Lower leg skin (tissue), 4 donors: ENCODE measurements at regions not wholly inside any gene's neighbourhood (a gene's known extent, or its start where the extent isn't known, plus 50 kb on each side); places are given as distances from the start of the nearest gene placed in this dataset.

Experiments used
- DNase-seq, 2 donors: peaks; one replicate each; pipeline ENCODE4 v3.0.0-alpha.2; 2019; ENCODE audit warnings: low spot score in 2 of 2
- H3K4me3 ChIP-seq: fragments of 200-600 bp; sonication (generic); 2 replicates; pipeline ENCODE4 v1.5.1; 2017; ENCODE audit warnings: mild to moderate bottlenecking, low read depth; ENCODE audit not compliant: poor library complexity, severe bottlenecking
- POLR2A ChIP-seq, 2 donors: fragments of 450-650 bp; IDR thresholded peaks; one replicate each; pipeline ENCODE4 v1.6.1; 2016 to 2017; ENCODE audit warnings: antibody characterized with exemption in 2 of 2, mild to moderate bottlenecking in 1 of 2, moderate library complexity in 1 of 2
- WGBS, 2 donors: methylation state at CpG; one replicate each; pipeline ENCODE4 v1.1.5; 2018; 5-methylcytosine and 5-hydroxymethylcytosine counted together
- intact Hi-C: fragments of 100-400 bp; cut with DNase I; formaldehyde crosslinking; loops from one replicate; pipeline ENCODE4 v1.15.0; 2023; ENCODE audit warnings: low total_unique reads
- TF ChIP-seq, protein P1 (sequence below), 3 donors: fragments of 450-650 bp; IDR thresholded peaks; one replicate each; pipeline ENCODE4 v1.5.1; 2016; ENCODE audit warnings: antibody characterized with exemption in 3 of 3, mild to moderate bottlenecking in 3 of 3, moderate library complexity in 2 of 3

GRCh38 chr21:28310711-28311110, 682.0 kb downstream of the LTN1 start:
- no peak for DNase-seq
- intact Hi-C loops, result no loop called here

GRCh38 chr21:28310171-28310685, 682.4 kb downstream of the LTN1 start:
- TF ChIP-seq, protein P1, sequence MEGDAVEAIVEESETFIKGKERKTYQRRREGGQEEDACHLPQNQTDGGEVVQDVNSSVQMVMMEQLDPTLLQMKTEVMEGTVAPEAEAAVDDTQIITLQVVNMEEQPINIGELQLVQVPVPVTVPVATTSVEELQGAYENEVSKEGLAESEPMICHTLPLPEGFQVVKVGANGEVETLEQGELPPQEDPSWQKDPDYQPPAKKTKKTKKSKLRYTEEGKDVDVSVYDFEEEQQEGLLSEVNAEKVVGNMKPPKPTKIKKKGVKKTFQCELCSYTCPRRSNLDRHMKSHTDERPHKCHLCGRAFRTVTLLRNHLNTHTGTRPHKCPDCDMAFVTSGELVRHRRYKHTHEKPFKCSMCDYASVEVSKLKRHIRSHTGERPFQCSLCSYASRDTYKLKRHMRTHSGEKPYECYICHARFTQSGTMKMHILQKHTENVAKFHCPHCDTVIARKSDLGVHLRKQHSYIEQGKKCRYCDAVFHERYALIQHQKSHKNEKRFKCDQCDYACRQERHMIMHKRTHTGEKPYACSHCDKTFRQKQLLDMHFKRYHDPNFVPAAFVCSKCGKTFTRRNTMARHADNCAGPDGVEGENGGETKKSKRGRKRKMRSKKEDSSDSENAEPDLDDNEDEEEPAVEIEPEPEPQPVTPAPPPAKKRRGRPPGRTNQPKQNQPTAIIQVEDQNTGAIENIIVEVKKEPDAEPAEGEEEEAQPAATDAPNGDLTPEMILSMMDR (IDR thresholded peaks at IDR 0.05), result no peak
- no peak for TF ChIP-seq POLR2A (IDR thresholded peaks at IDR 0.05)
- DNase-seq, result no peak
- 45 to 53% methylated on average over 5 of the region's 5 CpGs for WGBS, 2 donors
- intact Hi-C loops, result no loop called here
- no peak overlapping the region for H3K4me3 ChIP-seq

More at GRCh38 chr21:28310711-28311110, 682.0 kb downstream of the LTN1 start:
- no peak for TF ChIP-seq POLR2A (IDR thresholded peaks at IDR 0.05)
- TF ChIP-seq, protein P1 (IDR thresholded peaks at IDR 0.05), result no peak
- no peak overlapping the region for H3K4me3 ChIP-seq

DNA sequence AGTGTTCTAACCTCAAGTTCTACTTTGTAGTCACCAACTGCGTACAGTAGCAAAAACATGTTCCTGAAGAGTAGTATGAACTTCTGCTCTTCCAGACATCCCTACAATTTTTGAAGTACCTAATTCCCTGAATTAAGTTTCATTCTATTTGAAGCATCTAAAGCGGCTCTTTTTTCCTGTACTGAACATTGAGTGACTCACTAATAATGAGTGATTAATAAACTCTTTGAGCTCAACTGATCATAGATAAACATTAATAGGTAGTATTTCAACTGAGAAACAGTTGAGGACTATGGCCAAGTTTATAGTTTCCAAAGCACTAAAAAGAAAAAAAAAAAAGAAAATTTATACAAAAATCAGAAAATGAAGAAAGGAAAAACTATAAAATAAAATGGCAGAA, 683.1 kb downstream of the LTN1 start:
- no peak for DNase-seq
- no peak overlapping the region for H3K4me3 ChIP-seq
- intact Hi-C loops, result no loop called here
- WGBS, 2 donors, result 68 to 80% methylated on average over 2 of the region's 2 CpGs
- TF ChIP-seq, protein P1 (IDR thresholded peaks at IDR 0.05), result no peak
- no peak for TF ChIP-seq POLR2A (IDR thresholded peaks at IDR 0.05)

GRCh38 chr21:28308516-28308915, 684.2 kb downstream of the LTN1 start:
- no peak overlapping the region for H3K4me3 ChIP-seq
- WGBS, 2 donors, result 77 to 90% methylated on average over 1 of the region's 1 CpG
- DNase-seq, result no peak
- intact Hi-C loops, result no loop called here
- TF ChIP-seq, protein P1 (IDR thresholded peaks at IDR 0.05), result no peak
- no peak for TF ChIP-seq POLR2A (IDR thresholded peaks at IDR 0.05)

DNA sequence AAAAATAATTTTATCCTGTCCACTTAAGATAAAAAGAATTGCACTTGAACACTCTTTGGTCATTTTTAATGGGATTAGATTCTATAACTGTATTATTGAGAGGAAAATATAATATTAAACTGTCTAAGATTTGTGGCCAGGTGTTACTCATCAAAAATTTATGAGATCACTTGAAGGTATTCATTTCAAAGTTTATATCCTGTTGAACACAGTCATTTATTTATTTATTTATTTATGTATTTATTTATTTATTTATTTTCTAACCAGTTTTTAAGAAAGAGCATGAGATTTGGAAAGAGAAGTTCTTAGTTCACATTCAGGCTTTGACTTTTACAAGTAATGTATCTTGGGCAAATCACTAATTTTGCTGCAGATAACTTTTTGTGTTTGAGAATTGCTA, 692.7 kb downstream of the LTN1 start:
- TF ChIP-seq, protein P1 (IDR thresholded peaks at IDR 0.05), result no peak
- TF ChIP-seq POLR2A (IDR thresholded peaks at IDR 0.05), result no peak
- H3K4me3 ChIP-seq, result no peak overlapping the region
- no peak for DNase-seq
- intact Hi-C loops, result no loop called here

GRCh38 chr21:28298251-28298672, 694.4 kb downstream of the LTN1 start:
- TF ChIP-seq POLR2A (IDR thresholded peaks at IDR 0.05), result no peak
- TF ChIP-seq, protein P1 (IDR thresholded peaks at IDR 0.05), result no peak
- intact Hi-C loops, result no loop called here
- no peak for DNase-seq
- no peak overlapping the region for H3K4me3 ChIP-seq
